ENCODE measurements at regions not wholly inside any gene's neighbourhood (a gene's known extent, or its start where the extent isn't known, plus 50 kb on each side); places are given as distances from the start of the nearest gene placed in this dataset.
"Not testable (repeated sequence)": the region's sequence is repeated elsewhere in the genome, so short reads cannot be mapped to it uniquely, and the experiment has no call there.

GRCh38 chr6:141443668-141444289 is 688.9 kb upstream of the GJE1 start:
- DNase-seq, result no peak

- no peak for DNase-seq
Observed at GRCh38 chr6:141443032-141443431, 689.7 kb upstream of the GJE1 start.

- no peak for DNase-seq
Observed at GRCh38 chr6:141439513-141439912, 693.2 kb upstream of the GJE1 start.

DNA sequence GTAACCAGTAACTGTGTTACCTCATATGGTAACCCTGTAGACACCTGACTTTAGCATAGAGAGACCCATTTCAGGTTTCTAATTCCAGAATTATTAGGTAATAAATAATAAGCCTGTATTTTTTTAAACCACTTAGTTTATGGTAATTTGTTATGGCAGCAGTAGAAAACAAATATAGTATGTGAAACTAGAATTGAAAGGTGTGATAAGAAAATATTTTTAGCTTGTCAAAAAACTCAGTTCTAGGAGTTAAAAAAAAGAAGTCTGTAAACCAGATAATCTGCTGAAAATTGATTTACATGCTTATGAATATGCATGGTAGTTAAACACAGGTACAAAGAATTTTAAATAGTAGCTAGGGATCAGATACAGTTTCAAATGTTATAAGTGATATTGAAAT is 695.0 kb upstream of the GJE1 start:
- DNase-seq, result no peak

- no peak for DNase-seq
Observed at GRCh38 chr6:141437011-141437410, 695.7 kb upstream of the GJE1 start.

- DNase-seq, result no peak
Observed at GRCh38 chr6:141426400-141426980, 706.2 kb upstream of the GJE1 start.

DNA sequence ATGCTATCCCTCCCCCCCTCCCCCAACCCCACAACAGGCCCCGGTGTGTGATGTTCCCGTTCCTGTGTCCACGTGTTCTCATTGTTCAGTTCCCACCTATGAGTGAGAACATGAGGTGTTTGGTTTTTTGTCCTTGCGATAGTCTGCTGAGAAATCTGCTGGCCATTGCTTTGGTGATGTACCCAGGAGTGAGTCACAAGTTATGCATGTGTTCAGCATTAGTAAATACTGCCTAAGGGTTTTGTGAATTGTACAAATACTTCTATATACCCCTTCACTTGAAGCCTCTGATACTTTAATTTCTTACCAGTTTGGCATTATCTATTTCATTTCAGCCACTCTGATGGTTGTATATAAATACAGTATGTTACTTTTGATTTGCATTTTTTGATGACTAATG is 711.3 kb upstream of the GJE1 start:
- no peak for DNase-seq

DNA sequence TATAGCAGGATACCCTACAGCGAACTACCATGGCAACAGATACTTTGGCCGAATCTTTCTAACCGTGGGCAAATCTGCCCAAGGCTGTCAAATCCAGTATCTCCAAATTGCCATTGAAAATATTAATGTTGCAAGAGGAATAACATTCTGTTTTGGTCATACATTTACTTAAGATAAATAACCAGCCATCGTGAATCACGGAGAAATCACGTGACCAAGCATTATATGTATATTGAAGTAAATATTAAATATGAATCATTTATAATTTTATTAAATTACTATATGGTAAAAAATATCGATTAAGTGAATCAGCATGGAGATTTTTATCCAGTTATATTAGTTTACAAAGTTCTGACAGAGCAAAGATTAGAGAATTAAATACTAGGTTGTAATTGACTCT is 714.6 kb upstream of the GJE1 start:
- no peak for DNase-seq

GRCh38 chr6:141415896-141416295 is 716.8 kb upstream of the GJE1 start:
- no peak for DNase-seq

- no peak for DNase-seq
Observed at GRCh38 chr6:141413196-141413595, 719.5 kb upstream of the GJE1 start.

DNA sequence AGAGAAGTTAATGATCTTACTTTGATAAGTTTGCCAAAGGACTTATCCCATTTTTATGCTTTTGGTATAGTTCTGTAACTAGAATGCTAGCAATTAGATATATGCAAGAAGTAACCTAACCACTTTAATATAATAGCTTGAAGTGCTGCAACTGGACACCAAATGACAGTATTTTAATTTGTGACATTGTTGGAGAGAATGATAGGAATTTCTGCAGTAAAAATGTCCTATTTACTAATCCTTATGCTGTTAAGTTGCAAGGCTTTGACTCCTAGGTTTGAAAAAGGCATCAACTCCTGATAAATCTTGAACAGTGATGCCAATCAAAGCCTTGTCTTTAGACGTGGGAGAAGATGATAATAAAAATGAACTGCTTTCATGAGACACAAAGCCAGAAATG is 726.0 kb upstream of the GJE1 start:
- DNase-seq, result no peak

DNA sequence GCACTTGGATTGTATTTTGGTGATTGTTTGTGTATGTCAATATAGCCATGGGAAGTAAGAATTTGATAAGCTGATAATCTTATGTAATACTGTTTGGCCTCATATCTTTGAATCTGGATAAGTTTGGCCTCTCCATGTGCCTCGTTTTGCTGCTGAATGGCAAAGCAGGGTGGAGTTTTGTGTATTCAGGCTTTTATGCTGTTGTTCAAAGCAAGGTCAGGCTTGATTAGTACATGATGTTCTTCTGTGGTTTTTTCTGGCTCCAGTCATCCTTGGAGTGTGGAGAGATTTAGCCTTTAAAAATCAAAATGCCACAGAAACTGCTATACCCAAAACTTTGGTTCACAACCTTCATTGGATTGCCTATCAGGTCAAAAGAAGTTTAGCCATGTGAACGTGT is 728.9 kb upstream of the GJE1 start:
- no peak for DNase-seq

- no peak for DNase-seq
Observed at GRCh38 chr6:141403103-141403502, 729.6 kb upstream of the GJE1 start.

- DNase-seq, result no peak
Observed at GRCh38 chr6:141402489-141402888, 730.2 kb upstream of the GJE1 start.

DNA sequence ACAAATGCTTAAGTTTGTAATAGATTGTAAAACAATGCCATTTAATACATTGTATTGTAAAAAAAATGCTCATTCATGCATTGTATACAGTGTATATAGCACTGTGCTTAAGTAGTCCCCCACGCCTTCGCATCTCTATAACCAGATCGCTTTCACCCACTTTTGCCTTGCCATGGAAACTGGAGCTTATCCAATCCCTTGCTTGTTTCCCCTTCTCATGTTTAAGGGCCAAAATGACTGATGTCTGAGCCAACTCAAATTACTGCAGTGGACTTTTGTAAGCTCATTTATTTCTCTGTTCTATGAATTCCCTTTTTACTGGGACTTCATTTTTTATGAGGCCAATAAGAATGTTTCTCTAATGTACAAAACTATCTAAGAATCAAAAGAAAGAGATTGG is 730.9 kb upstream of the GJE1 start:
- no peak for DNase-seq

- no peak for DNase-seq
Observed at GRCh38 chr6:141401168-141401567, 731.6 kb upstream of the GJE1 start.

- no peak for DNase-seq
Observed at GRCh38 chr6:141398949-141399348, 733.8 kb upstream of the GJE1 start.

DNA sequence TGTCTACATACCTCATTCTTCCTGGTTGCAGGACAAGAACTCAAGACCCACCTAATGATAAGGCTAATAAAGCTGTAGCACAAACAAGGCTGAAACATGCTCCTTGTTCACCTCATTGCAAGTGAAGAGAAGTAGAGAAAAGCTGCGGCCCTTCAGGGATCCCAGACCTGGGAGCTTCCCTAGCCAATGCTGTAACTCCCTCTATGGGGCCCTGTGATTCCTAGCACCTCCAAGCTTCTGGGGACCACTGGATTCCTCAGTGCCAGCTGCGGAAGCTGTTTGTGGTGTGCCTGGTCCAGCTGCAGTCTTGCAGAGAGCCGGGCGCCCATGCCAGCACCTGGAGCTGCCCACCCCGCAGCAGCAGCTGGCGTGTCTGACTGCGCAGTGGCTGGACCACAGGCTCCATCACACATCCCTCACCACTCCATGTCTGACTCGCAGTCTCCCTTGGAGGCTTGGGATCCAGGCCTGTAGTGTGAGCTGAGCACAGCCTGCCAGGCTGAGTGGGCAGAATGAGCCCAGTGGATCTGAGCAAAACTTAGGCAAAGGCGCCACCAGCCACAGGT is 737.2 kb upstream of the GJE1 start:
- DNase-seq, result no peak

DNA sequence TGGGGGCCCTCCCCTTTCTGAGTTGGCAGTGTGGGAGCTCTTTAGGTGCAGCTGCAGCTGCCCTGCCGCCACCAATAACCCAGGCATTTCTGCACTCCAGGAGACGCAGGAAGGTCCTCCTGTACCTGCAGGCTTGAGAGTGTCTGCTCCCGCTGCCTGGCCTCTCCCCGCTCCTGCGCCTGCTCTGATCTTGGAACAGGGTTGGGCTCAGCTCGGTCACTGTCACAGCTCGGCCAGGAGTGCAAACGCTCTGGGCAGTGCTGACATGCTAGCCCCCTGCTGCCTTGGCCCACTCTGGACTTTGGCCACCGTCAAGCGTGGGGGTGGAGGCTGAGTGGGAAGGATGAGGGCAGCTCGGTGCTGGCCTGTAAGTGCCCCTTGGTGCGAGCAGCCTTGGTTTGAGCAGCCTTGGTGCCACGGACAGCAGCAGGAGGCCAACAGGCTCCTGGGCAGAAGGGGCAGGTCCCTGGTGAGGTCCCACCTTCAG is 738.1 kb upstream of the GJE1 start:
- DNase-seq, result no peak

DNA sequence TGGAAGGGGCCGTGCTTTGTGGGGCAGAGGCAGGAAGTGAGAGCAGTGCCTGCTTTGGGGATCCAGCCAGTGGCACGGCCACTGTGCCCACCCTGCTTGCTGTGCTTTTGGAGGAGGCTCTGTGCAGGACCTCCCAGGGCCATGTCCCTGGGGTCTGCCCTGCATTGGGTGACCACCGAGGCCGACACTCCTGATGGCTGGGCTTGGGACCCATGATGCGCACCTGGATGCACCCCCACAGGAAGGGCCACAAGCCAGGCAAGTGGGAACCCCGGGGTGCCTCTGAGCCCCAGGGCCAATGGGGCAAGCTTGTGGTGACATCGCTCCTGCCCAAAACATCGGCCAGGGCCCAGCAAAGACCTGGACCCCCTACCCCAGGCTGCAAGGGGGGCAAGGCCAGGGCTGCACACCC is 738.6 kb upstream of the GJE1 start:
- DNase-seq, result no peak

GRCh38 chr6:141393405-141394124 is 739.2 kb upstream of the GJE1 start:
- DNase-seq, result no peak

DNA sequence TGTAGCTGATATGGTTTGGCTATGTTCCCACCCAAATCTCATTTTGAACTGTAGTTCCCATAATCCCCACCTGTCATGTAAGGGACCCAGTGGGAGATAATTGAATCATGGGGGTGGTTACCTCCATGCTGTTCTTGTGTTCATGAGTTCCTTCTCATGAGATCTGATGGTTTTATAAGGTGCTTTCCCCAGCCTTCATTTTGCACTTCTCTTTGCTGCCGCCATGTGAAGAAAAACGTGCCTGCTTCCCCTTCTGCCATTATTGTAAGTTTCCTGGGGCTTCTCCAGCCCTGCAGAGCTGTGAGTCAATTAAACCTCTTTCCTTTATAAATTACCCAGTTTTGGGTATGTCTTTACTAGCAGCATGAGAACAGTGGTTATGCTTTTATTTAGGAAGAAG is 741.6 kb upstream of the GJE1 start:
- DNase-seq, result not testable (repeated sequence)

- no peak for DNase-seq
Observed at GRCh38 chr6:141388666-141389065, 744.1 kb upstream of the GJE1 start.

DNA sequence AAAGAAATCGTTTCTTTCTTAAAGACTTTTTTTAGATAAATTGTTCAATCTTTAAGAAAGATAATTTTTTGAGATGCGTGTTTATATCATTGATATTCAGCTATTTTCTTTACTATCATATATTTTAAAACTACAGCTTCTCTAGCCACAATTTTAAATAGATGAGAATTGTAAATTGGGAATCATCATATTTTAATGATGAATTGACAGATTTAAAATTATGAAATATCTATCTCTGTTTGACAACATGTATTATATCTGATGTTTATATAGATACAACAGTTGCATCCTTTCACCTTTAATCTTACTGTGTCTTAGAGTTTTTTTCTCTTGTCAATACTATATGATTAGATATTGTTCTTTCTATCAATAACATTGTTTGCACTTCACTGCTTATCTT is 762.3 kb upstream of the GJE1 start:
- DNase-seq, result no peak
